IMR-90 (cell line): ENCODE measurements at regions not wholly inside any gene's neighbourhood (a gene's known extent, or its start where the extent isn't known, plus 50 kb on each side); places are given as distances from the start of the nearest gene placed in this dataset.

ENCODE experiments used
- ATAC-seq: fragments of 200-7000 bp; cut with Tn5 transposase; 2 replicates; pipeline ENCODE4 v1.9.1; 2020; ENCODE audit warnings: low read depth, mild to moderate bottlenecking, moderate library complexity
- BruUV-seq: library from RNA; stranded (reverse); fragments of 400-500 nt; replicated peaks from 2 replicates; lab custom pipeline; 2021; lab: Mats Ljungman, UMichigan
- CTCF ChIA-PET: fragments of 300-600 bp; formaldehyde crosslinking; extraction: SDS; loops from one replicate; lab custom pipeline; 2021; ENCODE audit warnings: antibody characterized with exemption; lab: Yijun Ruan, JAX
- POLR2A ChIA-PET: fragments of 300-600 bp; sonication (Branson Sonifier 250); formaldehyde crosslinking; loops from one replicate; lab custom pipeline; 2022; ENCODE audit warnings: antibody characterized with exemption; ENCODE audit not compliant: unreplicated experiment; lab: Charles Lee
- DNase-seq: peaks from one replicate; pipeline ENCODE4 v3.0.0; 2013
- H2AFZ ChIP-seq: replicated peaks from 2 replicates; pipeline ENCODE3; 2013; ENCODE audit warnings: low read length, mild to moderate bottlenecking; ENCODE audit not compliant: poor library complexity
- H2AK5ac ChIP-seq: 2 replicates; pipeline ENCODE4 v1.6.1; 2013; ENCODE audit warnings: low read depth, low read length, inconsistent platforms
- H2AK9ac ChIP-seq: replicated peaks from 2 replicates; pipeline ENCODE3; 2013; ENCODE audit warnings: mild to moderate bottlenecking, low read depth, low read length, moderate library complexity; ENCODE audit not compliant: poor library complexity
- H2BK120ac ChIP-seq: 2 replicates; pipeline ENCODE4 v1.6.1; 2013; ENCODE audit warnings: low read depth, low read length, inconsistent platforms
- H2BK15ac ChIP-seq: 3 replicates; pipeline ENCODE4 v1.6.1; 2013; ENCODE audit warnings: low read depth, low read length, inconsistent platforms
- H2BK20ac ChIP-seq: 2 replicates; pipeline ENCODE4 v1.6.1; 2013; ENCODE audit warnings: low read depth, mild to moderate bottlenecking, inconsistent platforms, low read length, moderate library complexity
- H2BK5ac ChIP-seq: 2 replicates; pipeline ENCODE4 v1.6.1; 2013; ENCODE audit warnings: mild to moderate bottlenecking, low read depth, low read length, inconsistent platforms; ENCODE audit not compliant: poor library complexity, severe bottlenecking
- H3K14ac ChIP-seq: replicated peaks from 2 replicates; pipeline ENCODE4 v1.6.1; 2013; ENCODE audit warnings: low read depth, low read length, inconsistent platforms
- H3K18ac ChIP-seq: 2 replicates; pipeline ENCODE4 v1.6.1; 2013; ENCODE audit warnings: low read depth, low read length, control low read depth
- H3K23ac ChIP-seq: 2 replicates; pipeline ENCODE4 v1.6.1; 2013; ENCODE audit warnings: low read depth, low read length, inconsistent platforms
- H3K27ac ChIP-seq: 2 replicates; pipeline ENCODE4 v1.5.1; 2013; ENCODE audit warnings: mild to moderate bottlenecking, control low read depth, low read length; ENCODE audit not compliant: insufficient read depth
- H3K27me3 ChIP-seq: 2 replicates; pipeline ENCODE4 v1.6.1; 2013; ENCODE audit warnings: low read length; ENCODE audit not compliant: control insufficient read depth, insufficient read depth
- H3K36me3 ChIP-seq: 2 replicates; pipeline ENCODE4 v1.6.1; 2013; ENCODE audit warnings: low read length, mixed read lengths; ENCODE audit not compliant: control insufficient read depth, insufficient read depth
- H3K4ac ChIP-seq: 2 replicates; pipeline ENCODE4 v1.6.1; 2013; ENCODE audit warnings: low read depth, low read length, inconsistent platforms
- H3K4me1 ChIP-seq: 2 replicates; pipeline ENCODE4 v1.6.1; 2013; ENCODE audit warnings: low read length, mixed read lengths; ENCODE audit not compliant: control insufficient read depth, insufficient read depth
- H3K4me2 ChIP-seq: 2 replicates; pipeline ENCODE4 v1.6.1; 2013; ENCODE audit warnings: low read depth, mild to moderate bottlenecking, control low read depth, low read length, moderate library complexity
- H3K4me3 ChIP-seq: 2 replicates; pipeline ENCODE4 v1.5.1; 2013; ENCODE audit warnings: low read depth, mild to moderate bottlenecking, control low read depth, low read length, moderate library complexity; ENCODE audit not compliant: insufficient read depth
- H3K56ac ChIP-seq: 2 replicates; pipeline ENCODE4 v1.6.1; 2013; ENCODE audit warnings: low read length, inconsistent platforms; ENCODE audit not compliant: insufficient read depth; ENCODE audit errors: extremely low read depth
- H3K79me1 ChIP-seq, 2 experiments: 2 replicates each; pipeline ENCODE4 v1.6.1; 2013; ENCODE audit warnings: low read length in 2 of 2, inconsistent platforms in 1 of 2, low read depth in 1 of 2
- H3K9ac ChIP-seq: 2 replicates; pipeline ENCODE4 v1.6.1; 2013; ENCODE audit warnings: low read depth, low read length, control low read depth
- H3K9me1 ChIP-seq: 2 replicates; pipeline ENCODE4 v1.6.1; 2013; ENCODE audit warnings: low read length, inconsistent platforms; ENCODE audit not compliant: insufficient read depth
- H3K9me3 ChIP-seq: 2 replicates; pipeline ENCODE4 v1.6.1; 2013; ENCODE audit warnings: low read length; ENCODE audit not compliant: control insufficient read depth, insufficient read depth
- H4K20me1 ChIP-seq: 2 replicates; pipeline ENCODE4 v1.6.1; 2013; ENCODE audit warnings: low read length, inconsistent platforms; ENCODE audit not compliant: insufficient read depth
- H4K5ac ChIP-seq: 2 replicates; pipeline ENCODE4 v1.6.1; 2013; ENCODE audit warnings: mild to moderate bottlenecking, low read depth, low read length, control low read depth
- H4K8ac ChIP-seq, 2 experiments: 2 replicates each; pipeline ENCODE4 v1.6.1; 2013; ENCODE audit warnings: low read depth in 2 of 2, low read length in 2 of 2, control low read depth in 1 of 2, inconsistent platforms in 1 of 2
- H4K91ac ChIP-seq: 2 replicates; pipeline ENCODE4 v1.6.1; 2013; ENCODE audit warnings: low read depth, low read length, inconsistent platforms; ENCODE audit not compliant: insufficient read depth
- CEBPB ChIP-seq: IDR thresholded peaks from 2 replicates; pipeline ENCODE4 v1.6.1; 2012; ENCODE audit warnings: low read depth, low read length, improper control_type of control experiment
- MAZ ChIP-seq: IDR thresholded peaks from 2 replicates; pipeline ENCODE4 v1.6.1; 2012; ENCODE audit warnings: low read depth, mild to moderate bottlenecking, low read length, improper control_type of control experiment, moderate library complexity, borderline replicate concordance
- NFE2L2 ChIP-seq: fragments of 150-350 bp; IDR thresholded peaks from 2 replicates; pipeline ENCODE4 v1.6.1; 2016; ENCODE audit warnings: low read depth, mild to moderate bottlenecking, low read length
- RAD21 ChIP-seq: IDR thresholded peaks from 2 replicates; pipeline ENCODE4 v1.6.1; 2012; ENCODE audit warnings: low read length, improper control_type of control experiment
- RCOR1 ChIP-seq: IDR thresholded peaks from 2 replicates; pipeline ENCODE4 v1.6.1; 2012; ENCODE audit warnings: mild to moderate bottlenecking, low read length, improper control_type of control experiment; ENCODE audit not compliant: insufficient replicate concordance
- SMC3 ChIP-seq: fragments of 150-350 bp; IDR thresholded peaks from 2 replicates; pipeline ENCODE4 v1.6.1; 2016; ENCODE audit warnings: low read depth, mild to moderate bottlenecking, antibody characterized with exemption, low read length, moderate library complexity
- WGBS, 2 experiments: methylation state at CpG; one replicate each; pipeline versions ENCODE4 v1.1.5 to v1.1.7; 2013; ENCODE audit warnings: missing lambda C conversion rate in 2 of 2; ENCODE audit not compliant: insufficient read length in 1 of 2; ENCODE audit errors: extremely low coverage in 2 of 2; 5-methylcytosine and 5-hydroxymethylcytosine counted together
- dilution Hi-C: fragments of 300-500 bp; cut with HindIII; formaldehyde crosslinking; loops from one replicate; pipeline ENCODE4 v1.14.3; 2018; ENCODE audit warnings: low sequenced_read_pairs; ENCODE audit not compliant: unreplicated experiment
- in situ Hi-C: fragments of 300-500 bp; cut with MboI; formaldehyde crosslinking; loops from 3 replicates; pipeline ENCODE4 v1.14.3; 2019; ENCODE audit warnings: low sequenced_read_pairs, inconsistent platforms, mixed read lengths
- intact Hi-C: fragments of 100-400 bp; cut with micrococcal nuclease; formaldehyde crosslinking; loops from 2 replicates; pipeline ENCODE4 v1.10.0; 2022
- TF ChIP-seq, protein P1 (sequence below): fragments of 150-350 bp; IDR thresholded peaks from 2 replicates; pipeline ENCODE4 v1.6.1; 2016; ENCODE audit warnings: low read depth, mild to moderate bottlenecking, low read length, moderate library complexity, borderline replicate concordance
- TF ChIP-seq, protein P2 (sequence below): fragments of 150-350 bp; IDR thresholded peaks from 2 replicates; pipeline ENCODE4 v1.6.1; 2017; ENCODE audit warnings: mild to moderate bottlenecking, antibody characterized with exemption, low read length, low read depth

DNA sequence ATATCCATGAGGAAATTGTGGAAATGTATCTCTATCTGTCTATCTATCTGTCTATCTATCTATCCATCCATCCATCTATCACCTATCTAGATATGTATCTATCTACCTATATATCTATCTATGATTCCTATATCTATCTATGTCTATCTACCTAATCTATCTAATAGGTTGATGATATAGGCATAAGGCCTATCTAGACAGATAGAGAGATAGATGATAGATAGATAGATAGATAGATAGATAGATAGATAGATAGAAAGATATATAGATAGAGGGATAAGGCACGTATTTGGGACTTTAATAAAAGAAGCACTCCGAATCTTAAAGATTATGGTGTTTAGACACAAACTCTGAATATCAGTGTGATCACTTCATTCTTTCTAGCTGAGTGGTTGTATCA, 58.1 kb downstream of the DIPK2A start:
- Histone ChIP-seq H3K27me3 (no peaks in the 10 kb centered on the region), H3K9me1 (no peaks in the 10 kb centered on the region), H2BK15ac (no peak overlapping the region), H3K36me3 (no peaks in the 10 kb centered on the region), H3K14ac (no peak overlapping the region), H4K91ac (no peak overlapping the region), H2AK9ac (no peak overlapping the region), H3K23ac (no peak overlapping the region), H3K56ac (no peak overlapping the region), H3K4me2 (no peak overlapping the region), H4K8ac (no peak overlapping the region), H3K4me1 (no peaks in the 10 kb centered on the region), H3K9ac (no peak overlapping the region), H3K4ac (no peak overlapping the region), H4K20me1 (no peaks in the 10 kb centered on the region), H3K18ac (no peak overlapping the region), H3K27ac (no peak overlapping the region), H3K4me3 (no peak overlapping the region), H2BK5ac (no peak overlapping the region), H3K79me1 (no peaks in the 10 kb centered on the region), H4K5ac (no peak overlapping the region), H2AFZ (no peak overlapping the region), H3K9me3 (no peaks in the 10 kb centered on the region), H2BK20ac (no peak overlapping the region), H2BK120ac (no peak overlapping the region), H2AK5ac (no peak overlapping the region)
- no peak for DNase-seq
- ChIA-PET POLR2A (no interaction called here), CTCF (no interaction called here)
- BruUV-seq: no TSS peak
- no peak for ATAC-seq
- WGBS, 2 experiments: no CpG with 5 or more reads among the region's 2 CpGs
- dilution Hi-C loops (no loop called here), in situ Hi-C loops (no loop called here), intact Hi-C loops (loop anchor here (10.0 kb wide), 1 partner anchor 65 kb away; no protein-coding TSS in a partner anchor)
- no peak for TF ChIP-seq SMC3
- TF ChIP-seq CEBPB: no peak
- TF ChIP-seq RCOR1: no peak
- TF ChIP-seq, protein P1, sequence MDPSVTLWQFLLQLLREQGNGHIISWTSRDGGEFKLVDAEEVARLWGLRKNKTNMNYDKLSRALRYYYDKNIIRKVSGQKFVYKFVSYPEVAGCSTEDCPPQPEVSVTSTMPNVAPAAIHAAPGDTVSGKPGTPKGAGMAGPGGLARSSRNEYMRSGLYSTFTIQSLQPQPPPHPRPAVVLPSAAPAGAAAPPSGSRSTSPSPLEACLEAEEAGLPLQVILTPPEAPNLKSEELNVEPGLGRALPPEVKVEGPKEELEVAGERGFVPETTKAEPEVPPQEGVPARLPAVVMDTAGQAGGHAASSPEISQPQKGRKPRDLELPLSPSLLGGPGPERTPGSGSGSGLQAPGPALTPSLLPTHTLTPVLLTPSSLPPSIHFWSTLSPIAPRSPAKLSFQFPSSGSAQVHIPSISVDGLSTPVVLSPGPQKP: no peak
- no peak for TF ChIP-seq RAD21
- no peak for TF ChIP-seq NFE2L2
- TF ChIP-seq MAZ: no peak
- TF ChIP-seq, protein P2, sequence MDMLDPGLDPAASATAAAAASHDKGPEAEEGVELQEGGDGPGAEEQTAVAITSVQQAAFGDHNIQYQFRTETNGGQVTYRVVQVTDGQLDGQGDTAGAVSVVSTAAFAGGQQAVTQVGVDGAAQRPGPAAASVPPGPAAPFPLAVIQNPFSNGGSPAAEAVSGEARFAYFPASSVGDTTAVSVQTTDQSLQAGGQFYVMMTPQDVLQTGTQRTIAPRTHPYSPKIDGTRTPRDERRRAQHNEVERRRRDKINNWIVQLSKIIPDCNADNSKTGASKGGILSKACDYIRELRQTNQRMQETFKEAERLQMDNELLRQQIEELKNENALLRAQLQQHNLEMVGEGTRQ: no peak
